GM18511 (cell line): ENCODE measurements at regions not wholly inside any gene's neighbourhood (a gene's known extent, or its start where the extent isn't known, plus 50 kb on each side); places are given as distances from the start of the nearest gene placed in this dataset.
A peak's percentile ranks its signal among the peaks of the same experiment; 100 is the strongest.
"Not testable (repeated sequence)": the region's sequence is repeated elsewhere in the genome, so short reads cannot be mapped to it uniquely, and the experiment has no call there.

Experiments used
- ATAC-seq: cut with Tn5 transposase; IDR thresholded peaks from one replicate; pipeline ENCODE4 v1.9.1; 2021; ENCODE audit warnings: mild to moderate bottlenecking, moderate library complexity; ENCODE audit not compliant: unreplicated experiment

DNA sequence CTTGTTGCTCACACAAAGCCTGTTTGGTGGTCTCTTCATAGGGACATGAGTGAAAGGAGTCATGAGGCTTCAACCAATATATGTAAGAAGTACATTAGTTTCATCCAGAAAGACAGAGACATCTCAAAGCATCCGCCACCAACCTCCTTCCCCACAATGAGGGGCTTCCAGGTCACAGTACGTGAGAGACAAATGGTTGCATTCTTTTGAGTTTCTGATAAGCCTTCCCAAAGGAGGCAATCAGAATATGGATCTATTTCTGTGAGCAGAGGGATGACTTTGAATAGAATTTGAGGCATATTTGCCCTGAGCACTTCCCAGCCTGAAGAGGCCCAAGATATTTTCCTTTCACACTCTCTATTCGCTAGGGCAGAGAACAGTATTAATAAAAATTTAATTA lies 931.1 kb downstream of the FAM181B start:
- ATAC-seq, result no peak

DNA sequence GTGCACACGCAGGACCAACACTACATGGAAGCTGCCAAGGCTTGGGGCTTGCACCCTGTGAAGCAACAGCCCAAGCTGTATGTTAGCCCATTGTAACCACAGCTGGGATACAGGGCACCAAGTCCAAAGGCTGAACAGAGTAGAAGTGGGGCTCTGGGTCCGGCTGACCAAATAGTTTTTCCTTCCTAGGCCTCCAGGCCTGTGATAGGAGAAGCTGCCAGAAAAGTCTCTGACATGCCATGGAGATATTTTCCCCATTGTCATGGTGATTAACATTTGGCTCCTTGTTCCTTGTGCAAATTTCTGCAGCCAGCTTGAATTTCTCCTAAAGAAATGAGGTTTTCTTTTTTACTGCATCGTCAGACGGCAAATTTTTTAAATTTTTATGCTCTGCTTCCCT lies 941.2 kb downstream of the FAM181B start:
- no peak for ATAC-seq

DNA sequence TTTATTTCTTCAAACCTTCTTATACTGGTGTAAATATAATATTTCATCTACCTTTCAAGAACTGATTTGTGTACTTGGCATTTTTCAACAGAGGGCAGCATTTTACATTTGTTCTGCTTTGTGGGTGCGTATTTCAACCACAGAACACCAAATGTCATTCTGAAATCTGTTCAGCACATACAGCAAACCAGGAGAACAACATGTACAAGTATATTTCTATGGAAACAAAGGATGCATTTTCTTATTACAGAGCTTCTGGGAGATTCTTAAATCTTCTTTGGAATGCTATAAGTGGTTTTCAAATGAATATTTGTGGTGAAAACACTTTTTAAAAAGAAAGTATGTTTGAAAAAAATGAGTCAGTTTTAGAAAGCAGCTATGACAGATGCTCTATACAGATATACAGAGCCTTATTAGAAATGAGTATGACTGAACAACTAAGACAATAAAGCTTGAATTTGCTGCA lies 946.0 kb downstream of the FAM181B start:
- peak; percentile 80 for ATAC-seq

GRCh38 chr11:81772166-81772565 lies 961.5 kb downstream of the FAM181B start:
- ATAC-seq, result no peak

- ATAC-seq, result not testable (repeated sequence)
These were observed 963.8 kb downstream of the FAM181B start for GRCh38 chr11:81769906-81770305.

DNA sequence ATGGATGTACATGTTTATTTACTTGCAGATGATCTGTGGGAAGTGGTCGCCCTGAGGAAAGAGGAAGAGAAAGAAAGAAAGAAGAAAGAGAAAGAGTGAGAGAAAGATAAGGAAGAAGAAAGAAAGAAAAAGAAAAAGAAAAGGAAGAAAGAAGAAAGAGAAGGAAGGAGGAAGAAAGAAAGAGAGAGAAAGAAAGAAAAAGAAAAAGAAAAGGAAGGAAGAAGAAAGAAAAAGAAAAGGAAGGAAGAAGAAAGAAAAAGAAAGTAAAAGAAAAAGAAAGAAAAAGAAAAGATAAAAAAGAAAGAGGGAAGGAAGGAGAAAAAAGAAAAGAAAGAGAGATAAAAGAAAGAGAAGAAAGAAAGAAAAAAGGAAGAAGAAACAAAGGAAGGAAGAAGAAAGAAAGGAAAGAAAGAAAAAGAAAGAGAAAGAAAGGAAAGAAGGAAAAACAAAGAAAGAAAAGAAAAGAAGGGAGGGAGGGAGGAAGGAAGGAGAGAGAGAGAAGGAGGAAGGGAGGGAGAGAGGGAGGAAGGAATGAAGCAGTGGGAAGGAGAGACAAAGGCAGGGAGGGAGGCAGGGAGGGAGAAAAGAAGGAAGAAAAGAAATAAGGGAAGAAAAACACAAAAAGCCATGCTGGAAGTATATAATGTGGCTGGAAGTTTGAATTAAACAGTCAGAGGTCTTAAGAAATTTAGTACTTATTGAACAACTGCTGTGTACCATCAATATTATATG lies 976.6 kb downstream of the FAM181B start:
- no peak for ATAC-seq

DNA sequence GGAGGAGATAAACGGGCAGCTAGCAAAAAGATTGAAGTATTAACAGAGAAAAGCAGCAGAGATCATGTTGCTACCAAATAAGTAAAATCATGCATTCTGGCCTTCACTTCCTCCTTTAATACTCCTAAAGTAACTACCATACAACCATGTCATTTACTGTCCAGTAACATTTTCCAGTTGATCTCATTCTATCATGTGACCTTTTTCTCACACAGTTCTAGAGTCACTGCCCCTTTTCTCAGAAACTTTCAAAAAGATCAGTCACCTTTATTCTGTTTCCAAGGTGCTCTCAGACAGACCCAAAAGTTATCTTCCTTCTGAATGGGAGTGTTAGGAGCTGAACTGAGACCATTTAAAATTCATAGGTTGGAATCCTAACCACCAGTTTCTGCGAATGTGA lies 984.4 kb downstream of the FAM181B start:
- ATAC-seq, result no peak

DNA sequence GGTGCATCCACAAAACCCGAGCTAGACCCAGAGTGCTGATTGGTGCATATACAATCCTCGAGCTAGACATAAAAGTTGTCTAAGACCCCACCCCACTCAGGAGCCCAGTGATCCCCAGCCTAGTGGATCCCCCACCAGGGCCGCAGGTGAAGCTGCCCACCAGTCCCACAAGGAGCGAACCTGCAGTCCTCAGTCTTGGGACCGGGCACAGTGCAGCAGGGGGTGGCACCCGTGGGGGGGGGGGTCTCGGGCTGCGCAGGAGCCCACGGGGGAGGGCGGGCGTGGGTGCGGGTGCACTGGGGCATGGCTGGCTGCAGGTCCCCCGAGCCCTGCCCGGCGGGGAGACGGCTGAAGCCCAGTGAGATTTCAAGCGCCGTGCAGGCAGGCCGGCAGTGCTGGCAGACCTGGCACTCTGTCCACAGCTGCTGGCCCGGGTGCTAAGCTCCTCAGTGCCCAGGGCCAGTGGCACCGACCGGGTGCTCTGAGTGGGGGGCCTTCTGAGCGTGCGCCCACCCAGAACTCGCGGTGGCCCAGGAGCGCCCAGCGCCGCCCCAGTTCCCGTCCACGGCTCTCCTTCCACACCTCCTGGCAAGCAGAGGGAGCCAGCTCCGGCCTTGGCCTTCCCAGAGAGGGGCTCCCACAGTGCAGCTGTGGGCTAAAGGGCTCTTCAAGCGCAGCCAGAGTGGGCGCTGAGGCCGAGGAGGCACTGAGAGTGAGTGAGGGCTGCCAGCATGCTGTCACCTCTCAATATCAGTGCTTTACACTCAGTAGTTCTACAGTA lies 989.1 kb downstream of the FAM181B start:
- no peak for ATAC-seq

- ATAC-seq, result no peak
These were observed 1008.0 kb downstream of the FAM181B start for GRCh38 chr11:81725701-81726100.

DNA sequence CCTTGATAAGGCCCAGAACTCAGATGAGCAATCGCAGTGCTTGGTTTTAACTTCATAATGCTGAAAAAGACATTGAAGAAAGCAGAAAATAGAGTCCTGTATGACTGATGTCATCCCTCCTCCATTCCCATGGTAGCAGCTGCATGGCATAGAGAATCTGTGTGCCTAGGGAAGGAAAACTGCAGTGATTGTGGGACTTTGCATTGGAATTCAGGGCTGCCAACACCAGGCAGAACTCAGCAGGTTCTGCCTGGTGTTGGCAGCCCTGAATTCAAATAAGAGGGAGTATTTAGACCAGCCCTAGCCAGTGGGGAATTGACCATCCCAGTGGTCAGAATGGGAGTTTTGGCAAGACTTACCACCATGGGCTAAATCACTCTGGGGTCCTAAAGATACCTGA lies 1016.0 kb downstream of the FAM181B start:
- ATAC-seq, result no peak

GRCh38 chr11:81707881-81708280 lies 1025.8 kb downstream of the FAM181B start:
- ATAC-seq, result no peak

- no peak for ATAC-seq
These were observed 1028.4 kb downstream of the FAM181B start for GRCh38 chr11:81705283-81705682.

DNA sequence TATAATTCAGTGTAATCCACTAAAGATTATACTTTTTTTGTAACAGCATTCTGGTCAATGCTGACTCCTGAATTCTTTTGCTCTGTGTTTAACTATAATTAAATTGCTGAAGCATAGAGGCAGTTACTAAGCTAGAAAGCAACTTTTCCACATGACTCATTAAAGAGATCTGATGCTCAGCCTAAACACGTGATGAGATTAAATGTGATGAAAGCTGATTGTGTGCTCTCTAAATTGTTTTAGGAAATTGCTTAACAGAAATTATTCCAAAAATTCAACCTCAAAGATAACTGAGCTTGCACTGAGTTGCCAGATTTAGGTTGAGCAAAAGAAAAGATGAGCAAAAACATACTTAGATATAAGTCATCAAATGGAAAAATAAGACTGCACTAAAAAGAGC lies 1033.6 kb downstream of the FAM181B start:
- no peak for ATAC-seq

DNA sequence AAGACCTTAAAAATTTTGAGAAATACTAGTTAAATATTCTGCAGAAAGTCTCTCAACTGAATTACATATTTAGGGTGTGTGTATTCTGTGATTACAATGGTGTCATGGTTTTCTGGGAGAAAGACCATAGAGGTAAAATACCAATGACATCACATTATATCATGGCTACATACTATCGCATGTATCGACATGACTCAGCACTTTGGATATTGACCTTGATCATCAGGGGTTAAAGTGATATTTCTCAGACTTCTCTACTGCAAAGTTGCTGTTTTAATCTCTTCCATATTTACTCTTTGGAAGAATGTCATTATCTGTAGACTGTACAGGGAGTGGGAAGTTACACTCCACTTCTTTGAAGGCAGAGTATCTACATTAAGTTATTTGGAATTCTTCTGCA lies 1046.6 kb downstream of the FAM181B start:
- ATAC-seq, result no peak

DNA sequence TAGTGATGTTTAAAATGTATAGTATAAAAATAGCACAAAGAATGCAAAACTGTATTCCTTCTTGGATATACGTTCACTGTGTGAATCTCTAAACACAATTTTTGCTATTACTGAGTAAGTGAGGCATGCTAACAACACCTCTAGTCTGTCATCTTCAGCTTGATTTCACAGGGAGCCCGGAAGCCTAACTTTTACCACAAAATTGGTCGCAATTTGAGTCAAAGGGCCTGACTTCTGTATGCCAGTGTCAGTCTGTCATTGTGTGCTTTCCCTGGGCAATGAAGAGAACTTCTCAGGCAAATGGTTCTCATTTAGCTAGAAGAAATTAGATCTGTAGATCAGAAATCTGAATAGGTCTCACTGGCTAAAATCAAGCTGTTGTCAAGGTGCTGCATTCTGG lies 1059.5 kb downstream of the FAM181B start:
- ATAC-seq, result peak; percentile 94

- ATAC-seq, result no peak
These were observed 1060.7 kb downstream of the FAM181B start for GRCh38 chr11:81673001-81673400.

- ATAC-seq, result no peak
These were observed 1063.6 kb downstream of the FAM181B start for GRCh38 chr11:81669935-81670543.

DNA sequence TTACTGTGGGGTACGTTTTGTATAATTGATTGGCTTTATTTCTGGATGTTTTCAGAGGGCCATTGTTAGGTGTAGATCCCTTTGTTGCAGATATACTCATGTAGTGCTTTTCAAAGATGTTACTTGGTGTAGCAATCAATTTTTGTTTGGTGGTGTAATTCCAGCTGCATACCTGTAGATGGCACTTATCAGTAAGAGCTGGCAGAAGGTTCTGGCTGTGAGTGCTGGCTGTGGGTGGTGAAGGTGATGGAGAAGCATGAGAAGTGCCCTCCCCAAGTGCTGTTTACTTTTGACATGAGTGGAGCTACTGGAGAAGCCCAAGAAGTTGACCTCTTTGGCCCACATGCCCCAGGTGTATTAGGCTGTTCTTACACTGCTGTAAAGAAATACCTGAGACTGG lies 1074.9 kb downstream of the FAM181B start:
- peak; percentile 82 for ATAC-seq

- ATAC-seq, result no peak
These were observed 1078.3 kb downstream of the FAM181B start for GRCh38 chr11:81655351-81655750.

DNA sequence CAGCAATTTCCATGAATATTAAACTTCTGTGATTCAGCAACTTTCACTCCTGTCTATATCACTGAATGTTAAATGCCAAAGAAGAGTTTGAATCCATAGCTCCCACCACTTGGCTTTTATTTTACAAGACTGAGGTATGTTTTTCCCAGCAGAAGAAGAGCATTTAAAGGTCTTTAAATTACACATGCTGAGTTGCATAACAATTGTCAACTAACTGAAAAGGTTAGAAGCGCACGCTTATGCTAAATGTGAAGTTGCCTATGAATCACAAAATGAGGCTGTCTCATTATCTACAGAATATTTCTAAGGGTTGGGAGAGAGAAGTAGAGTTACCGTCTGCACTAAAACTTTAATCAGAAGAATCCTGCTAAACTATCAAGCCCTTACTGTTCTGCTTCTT lies 1086.3 kb downstream of the FAM181B start:
- ATAC-seq, result no peak

DNA sequence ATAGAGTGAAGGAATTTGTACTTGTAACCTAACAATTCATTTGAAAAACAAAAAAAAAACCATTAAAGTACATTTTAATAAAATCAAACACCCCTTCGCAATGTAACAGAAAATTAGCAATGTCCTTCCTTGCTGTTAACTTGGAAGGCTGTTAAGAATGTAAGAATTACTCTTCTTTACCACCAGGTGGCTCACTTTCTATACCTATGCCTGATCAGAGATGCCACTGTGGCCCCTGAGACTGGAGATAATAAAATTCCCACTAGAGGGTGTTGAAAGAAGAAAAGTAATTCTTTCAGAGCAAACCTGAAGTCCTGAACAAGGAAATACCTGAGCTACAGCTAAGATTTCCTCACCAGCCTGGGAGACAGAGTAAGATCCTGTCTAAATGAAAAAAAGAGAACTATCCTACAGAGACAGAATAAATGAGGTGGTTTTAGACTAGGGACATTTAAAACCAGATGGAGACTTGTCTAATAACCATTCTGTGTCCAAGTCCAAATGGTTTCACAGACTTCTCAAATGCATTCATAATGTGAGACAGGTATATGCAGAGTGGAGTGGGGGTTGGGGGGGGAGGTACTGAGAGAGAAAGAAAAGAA lies 1089.3 kb downstream of the FAM181B start:
- peak; percentile 97 for ATAC-seq
